GM12878 (cell line): ENCODE measurements at regions not wholly inside any gene's neighbourhood (a gene's known extent, or its start where the extent isn't known, plus 50 kb on each side); places are given as distances from the start of the nearest gene placed in this dataset.

Experiments
- ATF3 ChIP-seq: IDR thresholded peaks from 2 replicates; pipeline ENCODE4 v1.6.1; 2011; ENCODE audit warnings: low read depth, mild to moderate bottlenecking, low read length, moderate library complexity, borderline replicate concordance; ENCODE audit errors: extremely low read depth
- ATF7 ChIP-seq: fragments of 450-650 bp; IDR thresholded peaks from 2 replicates; pipeline ENCODE4 v1.6.1; 2016; ENCODE audit warnings: low read depth, mild to moderate bottlenecking
- CTCF ChIP-seq, 3 experiments: IDR thresholded peaks in 2 of 3; conservative IDR thresholded peaks in 1 of 3; 2 replicates each; pipeline ENCODE4 v1.5.1; 2011; ENCODE audit warnings: low read depth in 3 of 3, low read length in 3 of 3, mild to moderate bottlenecking in 3 of 3, control low read depth in 2 of 3, moderate library complexity in 2 of 3, inconsistent platforms in 1 of 3, mixed read lengths in 1 of 3; ENCODE audit not compliant: control insufficient read depth in 2 of 3, insufficient read depth in 1 of 3; ENCODE audit errors: extremely low read depth in 1 of 3
- ETV6 ChIP-seq, 2 experiments: fragments of 450-650 bp in 1 of 2; IDR thresholded peaks in 1 of 2; conservative IDR thresholded peaks in 1 of 2; 2 replicates each; pipeline ENCODE4 v1.6.1; 2014; ENCODE audit warnings: antibody characterized with exemption in 1 of 2, borderline replicate concordance in 1 of 2, low read depth in 1 of 2, mild to moderate bottlenecking in 1 of 2, moderate library complexity in 1 of 2
- HDGF ChIP-seq: fragments of 450-650 bp; IDR thresholded peaks from 2 replicates; pipeline ENCODE4 v1.6.1; 2016; ENCODE audit warnings: antibody characterized with exemption
- MEF2A ChIP-seq: IDR thresholded peaks from 2 replicates; pipeline ENCODE4 v1.6.1; 2011; ENCODE audit warnings: low read depth, mild to moderate bottlenecking, low read length, moderate library complexity; ENCODE audit not compliant: insufficient read depth
- PRDM15 ChIP-seq: fragments of 450-650 bp; formaldehyde crosslinking; IDR thresholded peaks from 2 replicates; pipeline ENCODE4 v1.4.0; 2020; ENCODE audit warnings: mild to moderate bottlenecking, moderate library complexity
- TAF1 ChIP-seq: IDR thresholded peaks from 2 replicates; pipeline ENCODE4 v1.6.1; 2011; ENCODE audit warnings: mild to moderate bottlenecking, low read depth, low read length, borderline replicate concordance

- TF ChIP-seq ATF7 (no peak), HDGF (no peak), PRDM15 (no peak), TAF1 (no peak), ATF3 (no peak), MEF2A (no peak), CTCF (IDR thresholded peaks at IDR 0.05 in 2 of 3, conservative IDR thresholded peaks at IDR 0.05 in 1 of 3; ENCODE audit: control insufficient read depth in 2 of 3, extremely low read depth in 1 of 3, insufficient read depth in 1 of 3, low read depth in 3 of 3, low read length in 3 of 3) (no peak), ETV6 (conservative IDR thresholded peaks at IDR 0.05 in 1 of 2, IDR thresholded peaks at IDR 0.05 in 1 of 2; ENCODE audit: borderline replicate concordance in 1 of 2, low read depth in 1 of 2) (no peak)
These were observed 182.2 kb upstream of the STK26 start for GRCh38 chrX:131840799-131841495.
